Left lung (tissue), 4 donors: ENCODE measurements at regions not wholly inside any gene's neighbourhood (a gene's known extent, or its start where the extent isn't known, plus 50 kb on each side); places are given as distances from the start of the nearest gene placed in this dataset.

Experiments
- ATAC-seq: fragments of 200-7000 bp; cut with Tn5 transposase; one replicate; pipeline ENCODE4 v1.9.1; 2020; ENCODE audit warnings: moderate library complexity
- DNase-seq, 4 donors: peaks; one replicate each; pipeline ENCODE4 v3.0.0-alpha.2; 2013 to 2020
- H3K27ac ChIP-seq, 2 donors: fragments of 200-600 bp; sonication (generic) in 1 of 2; one replicate each; pipeline versions ENCODE4 v1.5.0 to v1.8.0; 2020 to 2021
- H3K27me3 ChIP-seq, 2 donors: fragments of 200-600 bp; sonication (generic) in 1 of 2; one replicate each; pipeline versions ENCODE4 v1.5.0 to v1.8.0; 2020 to 2021
- H3K36me3 ChIP-seq, 2 donors: fragments of 200-600 bp; sonication (generic) in 1 of 2; one replicate each; pipeline versions ENCODE4 v1.5.0 to v1.8.0; 2020 to 2021
- H3K4me1 ChIP-seq, 2 donors: fragments of 200-600 bp; one replicate each; pipeline ENCODE4 v1.8.0; 2021
- H3K4me3 ChIP-seq, 2 donors: fragments of 200-600 bp; sonication (generic) in 1 of 2; one replicate each; pipeline versions ENCODE4 v1.5.0 to v1.8.0; 2020 to 2021; ENCODE audit warnings: mild to moderate bottlenecking in 1 of 2
- H3K9me3 ChIP-seq, 2 donors: fragments of 200-600 bp; sonication (generic) in 1 of 2; one replicate each; pipeline versions ENCODE4 v1.5.0 to v1.8.0; 2020 to 2021
- intact Hi-C, 2 donors: fragments of 100-400 bp; cut with DNase I; formaldehyde crosslinking; loops; one replicate each; pipeline versions ENCODE4 v1.11.2 to v1.14.2; 2022
- TF ChIP-seq, protein P1 (sequence below), 2 donors: fragments of 200-600 bp; sonication (generic) in 1 of 2; IDR thresholded peaks; one replicate each; pipeline versions ENCODE4 v1.5.0 to v1.8.0; 2021; ENCODE audit warnings: antibody characterized with exemption in 2 of 2
- donor health status: DM: no; HTN: yes; CAD: no.
- donor health status: DM: no; HTN: no; CAD: no.

DNA sequence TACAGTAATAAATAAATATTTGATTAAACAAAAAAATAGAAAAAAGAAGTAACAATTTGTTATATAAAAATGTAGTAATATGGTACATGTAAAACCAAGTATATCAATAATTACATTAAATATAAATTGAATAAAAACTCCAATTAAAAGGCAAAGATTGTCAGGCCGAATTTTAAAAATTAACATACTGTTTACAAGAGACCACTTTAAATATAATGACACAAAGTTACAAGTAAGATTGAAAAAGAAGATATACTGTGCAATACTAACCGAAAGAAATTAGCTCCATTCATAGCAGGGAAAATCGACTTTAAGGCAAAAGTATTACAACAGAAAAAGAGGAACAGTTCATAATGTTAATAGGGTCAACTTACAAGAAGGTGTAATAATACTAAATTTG, 571.5 kb upstream of the ARID1B start:
- Histone ChIP-seq H3K27me3 (no peaks in the 10 kb centered on the region), H3K9me3 (peaks cover 0 to 28% of the 10 kb centered on the region in 2 donors), H3K36me3 (no peaks in the 10 kb centered on the region), H3K4me3 (no peak overlapping the region), H3K4me1 (no peaks in the 10 kb centered on the region), H3K27ac (no peak overlapping the region)
- intact Hi-C loops: no loop called here
- DNase-seq (no peak), ATAC-seq (no peak)
- TF ChIP-seq, protein P1, sequence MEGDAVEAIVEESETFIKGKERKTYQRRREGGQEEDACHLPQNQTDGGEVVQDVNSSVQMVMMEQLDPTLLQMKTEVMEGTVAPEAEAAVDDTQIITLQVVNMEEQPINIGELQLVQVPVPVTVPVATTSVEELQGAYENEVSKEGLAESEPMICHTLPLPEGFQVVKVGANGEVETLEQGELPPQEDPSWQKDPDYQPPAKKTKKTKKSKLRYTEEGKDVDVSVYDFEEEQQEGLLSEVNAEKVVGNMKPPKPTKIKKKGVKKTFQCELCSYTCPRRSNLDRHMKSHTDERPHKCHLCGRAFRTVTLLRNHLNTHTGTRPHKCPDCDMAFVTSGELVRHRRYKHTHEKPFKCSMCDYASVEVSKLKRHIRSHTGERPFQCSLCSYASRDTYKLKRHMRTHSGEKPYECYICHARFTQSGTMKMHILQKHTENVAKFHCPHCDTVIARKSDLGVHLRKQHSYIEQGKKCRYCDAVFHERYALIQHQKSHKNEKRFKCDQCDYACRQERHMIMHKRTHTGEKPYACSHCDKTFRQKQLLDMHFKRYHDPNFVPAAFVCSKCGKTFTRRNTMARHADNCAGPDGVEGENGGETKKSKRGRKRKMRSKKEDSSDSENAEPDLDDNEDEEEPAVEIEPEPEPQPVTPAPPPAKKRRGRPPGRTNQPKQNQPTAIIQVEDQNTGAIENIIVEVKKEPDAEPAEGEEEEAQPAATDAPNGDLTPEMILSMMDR (IDR thresholded peaks at IDR 0.05): no peak

DNA sequence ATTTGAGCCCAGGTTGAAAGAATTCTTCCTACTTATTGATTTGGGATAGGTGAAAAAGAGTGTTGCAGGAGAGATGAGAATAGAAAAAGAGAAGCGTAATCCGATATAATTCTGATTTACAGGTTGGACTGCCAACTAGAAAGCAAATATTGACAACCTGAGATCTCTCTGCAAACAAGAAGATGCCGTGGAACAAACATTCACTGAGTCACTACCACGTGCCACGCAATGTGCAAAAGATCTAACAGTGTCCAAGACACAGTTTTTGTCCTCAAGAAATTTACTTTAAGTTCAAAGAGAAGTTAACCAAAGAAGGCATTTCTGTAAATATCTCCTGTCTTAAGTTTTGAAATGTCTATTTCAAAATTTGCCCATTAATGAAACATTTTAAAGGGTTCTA, 578.0 kb upstream of the ARID1B start:
- no peak overlapping the region for H3K27ac ChIP-seq
- no peaks in the 10 kb centered on the region for H3K4me1 ChIP-seq
- intact Hi-C loops: no loop called here
- ATAC-seq (no peak), DNase-seq (no peak)
- H3K9me3 ChIP-seq: peaks cover 0 to under 1% of the 10 kb centered on the region in 2 donors
- TF ChIP-seq, protein P1 (IDR thresholded peaks at IDR 0.05): no peak
- no peaks in the 10 kb centered on the region for H3K36me3 ChIP-seq
- no peaks in the 10 kb centered on the region for H3K27me3 ChIP-seq
- H3K4me3 ChIP-seq: no peak overlapping the region

DNA sequence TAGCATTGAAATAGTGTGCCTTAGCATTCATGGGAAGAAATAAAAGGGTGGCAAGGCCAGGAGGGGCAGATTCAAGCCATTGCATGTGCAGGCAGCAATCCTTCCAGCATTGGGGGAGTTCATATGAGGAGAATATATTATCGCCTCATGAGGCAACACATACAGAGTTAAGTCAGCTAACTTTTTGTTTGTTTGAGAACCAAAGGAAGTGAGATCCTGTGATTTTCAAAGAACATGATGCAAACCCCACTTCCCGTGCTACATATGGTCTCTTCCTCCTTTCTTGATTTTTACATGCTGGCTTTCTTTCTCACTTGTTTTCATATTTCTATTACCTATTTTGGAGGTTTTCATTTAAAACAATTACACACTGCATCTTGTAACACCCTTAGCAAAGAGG, 579.7 kb upstream of the ARID1B start:
- ATAC-seq: no peak
- TF ChIP-seq, protein P1 (IDR thresholded peaks at IDR 0.05): no peak

DNA sequence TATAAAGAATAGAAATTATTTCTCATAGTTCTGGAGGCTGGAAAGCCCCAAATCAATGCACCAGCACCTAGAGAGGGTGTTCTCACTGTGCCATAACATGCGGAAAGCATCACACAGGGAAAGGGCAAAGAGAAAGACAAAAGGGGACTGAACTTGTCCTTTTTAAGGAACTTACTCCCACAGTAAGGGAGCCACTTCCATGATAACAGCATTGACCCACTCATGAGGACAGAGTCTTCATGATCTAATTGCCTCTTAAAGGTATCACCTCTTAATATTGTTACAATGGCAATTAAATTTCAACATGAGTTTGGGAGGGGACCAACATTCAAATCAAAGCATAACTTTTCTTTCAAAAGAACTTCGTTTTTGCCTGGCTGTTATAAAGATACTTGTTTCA, 582.2 kb upstream of the ARID1B start:
- H3K36me3 ChIP-seq: no peaks in the 10 kb centered on the region
- no peak overlapping the region for H3K27ac ChIP-seq
- TF ChIP-seq, protein P1 (IDR thresholded peaks at IDR 0.05): no peak
- H3K4me1 ChIP-seq: no peaks in the 10 kb centered on the region
- ATAC-seq (no peak), DNase-seq (no peak)
- intact Hi-C loops: no loop called here
- H3K9me3 ChIP-seq: no peaks in the 10 kb centered on the region
- no peaks in the 10 kb centered on the region for H3K27me3 ChIP-seq
- no peak overlapping the region for H3K4me3 ChIP-seq

More for the DNA sequence above, 579.7 kb upstream of the ARID1B start:
- intact Hi-C loops: no loop called here
- H3K4me1 ChIP-seq: no peaks in the 10 kb centered on the region
- H3K36me3 ChIP-seq: no peaks in the 10 kb centered on the region
- DNase-seq: no peak
- H3K4me3 ChIP-seq: no peak overlapping the region
- no peaks in the 10 kb centered on the region for H3K27me3 ChIP-seq
- H3K27ac ChIP-seq: no peak overlapping the region
- no peaks in the 10 kb centered on the region for H3K9me3 ChIP-seq

DNA sequence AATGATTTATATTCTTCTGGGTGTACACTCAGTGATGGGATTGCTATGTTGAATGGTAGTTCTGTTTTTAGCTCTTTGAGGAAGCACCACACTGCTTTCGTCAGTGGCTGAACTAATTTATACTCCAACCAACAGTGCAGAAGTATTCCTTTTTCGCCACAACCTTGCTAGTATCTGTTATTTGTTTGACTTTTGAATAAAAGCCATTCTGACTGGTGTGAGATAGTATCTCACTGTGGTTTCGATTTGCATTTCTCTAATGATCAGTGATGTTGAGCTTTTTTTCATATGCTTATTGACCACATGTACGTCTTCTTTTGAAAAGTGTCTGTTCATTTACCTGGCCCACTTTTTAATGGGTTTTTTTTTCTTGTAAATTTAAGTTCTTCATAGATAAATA, 583.8 kb upstream of the ARID1B start:
- no peak overlapping the region for H3K4me3 ChIP-seq
- H3K4me1 ChIP-seq: no peaks in the 10 kb centered on the region
- DNase-seq (no peak), ATAC-seq (no peak)
- H3K9me3 ChIP-seq: no peaks in the 10 kb centered on the region
- no peaks in the 10 kb centered on the region for H3K36me3 ChIP-seq
- intact Hi-C loops: no loop called here
- TF ChIP-seq, protein P1 (IDR thresholded peaks at IDR 0.05): no peak
- no peaks in the 10 kb centered on the region for H3K27me3 ChIP-seq
- H3K27ac ChIP-seq: no peak overlapping the region
